ENCODE measurements at regions not wholly inside any gene's neighbourhood (a gene's known extent, or its start where the extent isn't known, plus 50 kb on each side); places are given as distances from the start of the nearest gene placed in this dataset.

GRCh38 chr17:33657181-33657580 lies 364.1 kb upstream of the ASIC2 start:
- TF ChIP-seq CTCF (IDR thresholded peaks at IDR 0.05; ENCODE audit: insufficient read depth, low read depth, low read length, missing control alignments), result no peak
- H3K4me3 ChIP-seq (ENCODE audit: low read depth, low read length), result no peak overlapping the region
- no peak for DNase-seq (ENCODE audit: low read depth)

GRCh38 chr17:33661975-33662374 lies 368.9 kb upstream of the ASIC2 start:
- no peak overlapping the region for H3K4me3 ChIP-seq (ENCODE audit: low read depth, low read length)
- no peak for TF ChIP-seq CTCF (IDR thresholded peaks at IDR 0.05; ENCODE audit: insufficient read depth, low read depth, low read length, missing control alignments)
- DNase-seq (ENCODE audit: low read depth), result no peak

- TF ChIP-seq CTCF (IDR thresholded peaks at IDR 0.05; ENCODE audit: insufficient read depth, low read depth, low read length, missing control alignments), result no peak
- H3K4me3 ChIP-seq (ENCODE audit: low read depth, low read length), result no peak overlapping the region
- DNase-seq (ENCODE audit: low read depth), result peak; percentile 62
Observed at GRCh38 chr17:33664116-33664840, 371.2 kb upstream of the ASIC2 start.

GRCh38 chr17:33667052-33667509 lies 374.0 kb upstream of the ASIC2 start:
- no peak for TF ChIP-seq CTCF (IDR thresholded peaks at IDR 0.05; ENCODE audit: insufficient read depth, low read depth, low read length, missing control alignments)
- DNase-seq (ENCODE audit: low read depth), result peak; percentile 85
- H3K4me3 ChIP-seq (ENCODE audit: low read depth, low read length), result no peak overlapping the region

GRCh38 chr17:33667671-33668070 lies 374.6 kb upstream of the ASIC2 start:
- no peak for TF ChIP-seq CTCF (IDR thresholded peaks at IDR 0.05; ENCODE audit: insufficient read depth, low read depth, low read length, missing control alignments)
- no peak overlapping the region for H3K4me3 ChIP-seq (ENCODE audit: low read depth, low read length)
- DNase-seq (ENCODE audit: low read depth), result peak; percentile 56

GRCh38 chr17:33668516-33668915 lies 375.4 kb upstream of the ASIC2 start:
- TF ChIP-seq CTCF (IDR thresholded peaks at IDR 0.05; ENCODE audit: insufficient read depth, low read depth, low read length, missing control alignments), result no peak
- no peak for DNase-seq (ENCODE audit: low read depth)
- no peak overlapping the region for H3K4me3 ChIP-seq (ENCODE audit: low read depth, low read length)

GRCh38 chr17:33671491-33671890 lies 378.4 kb upstream of the ASIC2 start:
- TF ChIP-seq CTCF (IDR thresholded peaks at IDR 0.05; ENCODE audit: insufficient read depth, low read depth, low read length, missing control alignments), result no peak
- H3K4me3 ChIP-seq (ENCODE audit: low read depth, low read length), result no peak overlapping the region
- no peak for DNase-seq (ENCODE audit: low read depth)

Data from GM12865 (cell line).